Erythroblast (primary cell): ENCODE measurements at regions not wholly inside any gene's neighbourhood (a gene's known extent, or its start where the extent isn't known, plus 50 kb on each side); places are given as distances from the start of the nearest gene placed in this dataset.

Experiments used
- GATA1 ChIP-seq: IDR thresholded peaks from 2 replicates; pipeline ENCODE4 v1.6.1; 2011; ENCODE audit warnings: low read depth, mild to moderate bottlenecking, control low read depth, low read length, moderate library complexity
- POLR2A ChIP-seq: IDR thresholded peaks from 2 replicates; pipeline ENCODE4 v1.6.1; 2011; ENCODE audit warnings: mild to moderate bottlenecking, low read length

DNA sequence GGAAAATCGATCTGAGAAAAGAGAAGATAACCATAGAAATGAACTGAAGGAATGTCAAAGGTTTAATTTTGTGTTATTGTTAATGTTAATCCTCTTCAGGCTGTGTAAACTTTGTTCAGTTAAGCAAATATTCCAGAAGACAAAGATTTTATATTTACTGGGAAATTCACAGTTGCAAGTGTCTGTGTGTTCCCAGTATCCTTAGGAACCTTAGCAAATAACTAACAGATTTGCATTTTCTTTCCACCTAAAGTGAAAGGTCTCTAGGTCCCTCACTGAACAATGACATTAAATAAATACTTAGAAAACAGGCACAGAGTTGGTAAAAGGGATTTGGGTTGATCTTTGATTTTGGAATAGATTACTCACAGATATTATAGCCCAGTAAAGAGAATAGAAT, 324.7 kb downstream of the C4orf33 start:
- TF ChIP-seq POLR2A (no peak), GATA1 (no peak)
